NOMO-1 treated with DMSO at 0.1 percent for 48 hours (cell line): ENCODE measurements at regions not wholly inside any gene's neighbourhood (a gene's known extent, or its start where the extent isn't known, plus 50 kb on each side); places are given as distances from the start of the nearest gene placed in this dataset.

Experiments
- DNase-seq: peaks from one replicate; lab custom pipeline; 2025; ENCODE audit not compliant: unreplicated experiment; lab: John Stamatoyannopoulos, UW

DNA sequence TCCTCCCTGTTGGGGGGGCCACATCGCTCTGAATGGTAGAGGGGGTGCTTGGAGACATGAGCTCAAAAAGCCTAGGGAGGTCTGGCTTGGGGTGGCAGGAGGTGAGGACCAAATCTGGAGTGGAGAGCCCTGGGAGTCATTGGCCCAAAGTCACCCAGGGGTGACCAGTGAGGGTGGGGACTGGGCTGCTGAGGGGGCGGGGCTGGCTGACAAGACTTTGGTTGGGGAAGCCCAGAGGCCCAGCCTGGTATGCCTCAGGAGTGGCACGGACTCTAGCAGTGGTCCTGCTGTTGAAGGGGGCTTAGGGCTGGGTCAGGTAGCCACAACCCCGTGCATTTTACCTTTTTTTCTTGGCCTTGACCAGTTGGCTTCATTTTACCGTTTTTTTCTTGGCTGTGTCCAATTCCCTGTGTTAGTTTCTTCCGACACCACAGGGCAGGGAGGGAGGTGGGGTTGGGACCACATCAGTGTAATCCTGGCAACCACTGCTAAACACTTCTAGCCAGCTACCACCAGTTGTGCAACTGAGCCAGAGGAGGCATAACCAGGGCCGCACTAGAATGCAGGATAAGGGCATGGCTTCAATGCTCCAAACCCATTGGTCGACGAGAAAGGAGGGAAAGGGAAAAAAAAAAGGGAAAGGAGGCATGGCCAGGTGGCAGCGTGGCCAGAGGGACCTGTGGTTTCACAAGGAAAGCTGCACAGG lies 105.3 kb upstream of the C2CD4B start:
- no peak for DNase-seq

GRCh38 chr15:62272290-62272689 lies 107.2 kb upstream of the C2CD4B start:
- DNase-seq: no peak

DNA sequence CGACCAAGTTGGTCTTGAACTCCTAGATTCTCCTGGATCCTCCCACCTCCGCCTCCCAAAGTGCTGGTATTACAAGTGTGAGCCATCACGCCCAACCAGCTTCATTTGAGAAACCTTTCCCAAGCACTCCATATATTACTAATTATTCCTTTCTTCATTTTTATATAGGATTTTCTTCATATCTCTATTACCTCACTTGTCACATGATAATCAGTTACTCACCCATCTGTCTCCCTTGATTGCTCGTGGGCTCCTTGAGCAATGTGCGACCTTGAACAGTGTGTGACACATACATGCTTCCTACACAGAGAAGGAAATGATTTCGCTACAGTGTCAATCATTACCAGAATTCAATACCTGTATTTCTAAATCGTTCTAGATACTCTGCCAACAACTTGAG lies 110.7 kb upstream of the C2CD4B start:
- no peak for DNase-seq

DNA sequence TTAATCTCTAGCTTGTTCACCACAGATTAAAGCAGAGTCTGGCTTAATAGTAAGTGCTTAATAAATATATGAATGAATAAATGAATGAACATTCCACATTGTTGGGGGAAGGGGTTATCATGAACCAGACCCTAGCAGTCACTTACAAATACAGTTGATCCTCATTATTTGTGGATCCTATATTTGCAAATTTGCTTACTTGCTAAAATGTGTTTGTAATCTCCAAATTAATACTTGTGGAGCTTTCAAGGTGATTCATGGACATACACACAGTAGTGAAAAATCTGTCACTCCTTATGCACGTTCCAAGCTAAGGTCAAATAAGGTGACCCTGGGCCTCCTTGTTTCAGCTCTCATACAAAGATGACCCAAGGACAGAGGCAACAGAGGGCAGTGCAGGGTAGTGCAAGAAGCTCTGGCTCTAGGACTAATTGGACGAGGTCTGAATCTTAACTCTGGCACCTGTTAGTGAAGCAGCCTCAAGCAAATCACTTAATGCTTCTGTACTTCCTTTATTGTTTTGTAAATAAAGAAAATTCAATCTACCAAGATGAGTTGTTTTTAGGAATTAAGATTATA lies 112.8 kb upstream of the C2CD4B start:
- no peak for DNase-seq

GRCh38 chr15:62278534-62278933 lies 113.4 kb upstream of the C2CD4B start:
- no peak for DNase-seq

DNA sequence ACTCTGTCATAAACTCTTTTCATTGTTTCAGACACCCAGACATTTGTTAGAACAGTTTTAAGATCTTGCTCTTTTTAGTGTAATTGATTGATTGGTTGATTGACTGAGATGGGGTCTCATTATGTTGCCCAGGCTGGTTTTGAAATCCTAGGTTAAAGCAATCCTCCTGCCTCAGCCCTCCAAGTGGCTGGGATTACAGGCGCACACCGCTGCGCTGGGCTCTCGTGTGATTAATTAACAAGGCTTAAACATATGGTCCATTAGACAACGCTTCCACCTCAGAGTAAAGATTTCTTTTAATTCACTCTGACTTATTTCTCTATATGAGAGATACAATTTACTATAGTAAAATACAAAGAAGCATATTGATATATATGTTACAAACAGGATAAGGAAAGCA lies 114.0 kb upstream of the C2CD4B start:
- DNase-seq: no peak

DNA sequence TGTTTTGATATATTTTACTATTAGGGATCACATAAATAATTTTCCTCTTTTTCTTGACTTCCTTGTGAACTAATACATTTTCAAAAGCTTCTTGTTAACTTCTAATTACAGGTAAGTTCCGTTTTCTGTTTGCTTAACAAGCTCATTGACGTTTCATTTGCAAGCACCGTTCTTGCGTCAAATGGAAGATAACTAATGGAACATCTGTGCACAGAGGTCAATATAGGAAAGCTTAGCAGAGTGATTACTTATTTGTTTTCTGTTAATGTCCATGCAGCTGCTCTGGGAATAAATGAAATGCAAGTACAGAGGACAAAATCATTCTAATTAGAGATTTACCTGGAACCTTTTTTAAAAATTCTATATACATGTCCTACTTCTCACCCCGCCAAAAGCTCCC lies 115.5 kb upstream of the C2CD4B start:
- DNase-seq: no peak

DNA sequence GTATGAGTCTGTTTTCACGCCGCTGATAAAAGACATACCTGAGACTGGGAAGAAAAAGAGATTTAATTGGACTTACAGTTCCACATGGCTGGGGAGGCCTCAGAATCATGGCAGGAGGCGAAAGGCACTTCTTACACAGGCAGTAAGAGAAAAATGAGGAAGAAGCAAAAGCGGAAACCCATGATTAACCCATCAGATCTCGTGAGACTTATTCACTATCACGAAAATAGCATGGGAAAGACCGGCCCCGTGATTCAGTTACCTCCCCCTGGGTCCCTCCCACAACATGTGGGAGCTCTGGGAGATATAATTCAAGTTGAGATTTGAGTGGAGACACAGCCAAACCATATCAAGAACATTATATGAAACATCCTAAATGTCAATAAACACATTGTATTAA lies 116.7 kb upstream of the C2CD4B start:
- peak; percentile 34 for DNase-seq

- no peak for DNase-seq
Measured at GRCh38 chr15:62287066-62287857, 122.2 kb upstream of the C2CD4B start.

DNA sequence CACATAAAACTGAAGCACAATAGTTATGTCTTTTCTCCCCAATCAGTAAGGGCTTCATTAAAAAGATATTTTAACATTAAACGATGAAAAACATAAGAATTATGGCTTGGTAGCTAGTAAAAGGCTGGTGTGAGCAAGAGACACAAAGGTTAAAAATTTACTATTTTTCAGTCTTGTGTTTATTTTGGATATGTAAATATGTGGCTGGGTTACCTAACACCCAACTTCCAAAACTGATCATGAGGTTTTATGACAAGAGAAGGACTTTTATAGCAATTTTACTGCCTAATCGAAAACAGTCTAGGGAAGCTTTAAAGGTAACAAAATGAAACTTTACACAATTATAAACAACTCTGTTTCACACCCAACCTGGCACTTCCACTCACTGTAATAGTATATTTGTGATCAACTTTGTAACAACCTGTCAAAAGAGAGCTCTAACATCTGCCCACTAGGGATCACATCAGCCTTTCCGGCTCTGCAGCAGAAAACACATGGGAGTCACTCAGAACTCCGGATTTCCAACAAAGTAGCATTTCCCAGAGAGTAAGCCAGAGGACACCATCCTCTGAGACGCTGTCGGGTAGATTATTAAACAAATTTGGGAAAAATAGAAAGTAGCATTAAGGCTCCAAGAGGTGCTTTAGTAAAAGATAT lies 123.4 kb upstream of the C2CD4B start:
- no peak for DNase-seq

DNA sequence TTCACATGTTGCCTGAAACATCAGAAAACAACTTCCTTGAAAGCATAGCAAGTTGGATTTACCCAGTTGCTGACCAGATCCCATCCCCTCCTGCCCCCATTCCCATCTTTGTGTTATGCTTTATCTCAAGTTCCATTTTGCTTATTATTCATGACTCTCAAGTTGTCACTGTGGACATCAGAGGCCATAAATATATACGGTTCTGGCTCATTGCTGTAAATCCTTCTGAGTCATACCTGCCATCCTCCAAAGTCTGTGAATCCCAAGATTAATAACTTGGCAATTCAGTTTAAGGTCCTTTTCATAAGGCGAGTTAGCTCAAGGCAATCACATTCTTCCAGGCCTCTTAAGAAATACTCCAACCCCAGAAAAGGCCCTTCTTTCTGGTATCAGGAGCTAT lies 126.2 kb upstream of the C2CD4B start:
- DNase-seq: no peak

DNA sequence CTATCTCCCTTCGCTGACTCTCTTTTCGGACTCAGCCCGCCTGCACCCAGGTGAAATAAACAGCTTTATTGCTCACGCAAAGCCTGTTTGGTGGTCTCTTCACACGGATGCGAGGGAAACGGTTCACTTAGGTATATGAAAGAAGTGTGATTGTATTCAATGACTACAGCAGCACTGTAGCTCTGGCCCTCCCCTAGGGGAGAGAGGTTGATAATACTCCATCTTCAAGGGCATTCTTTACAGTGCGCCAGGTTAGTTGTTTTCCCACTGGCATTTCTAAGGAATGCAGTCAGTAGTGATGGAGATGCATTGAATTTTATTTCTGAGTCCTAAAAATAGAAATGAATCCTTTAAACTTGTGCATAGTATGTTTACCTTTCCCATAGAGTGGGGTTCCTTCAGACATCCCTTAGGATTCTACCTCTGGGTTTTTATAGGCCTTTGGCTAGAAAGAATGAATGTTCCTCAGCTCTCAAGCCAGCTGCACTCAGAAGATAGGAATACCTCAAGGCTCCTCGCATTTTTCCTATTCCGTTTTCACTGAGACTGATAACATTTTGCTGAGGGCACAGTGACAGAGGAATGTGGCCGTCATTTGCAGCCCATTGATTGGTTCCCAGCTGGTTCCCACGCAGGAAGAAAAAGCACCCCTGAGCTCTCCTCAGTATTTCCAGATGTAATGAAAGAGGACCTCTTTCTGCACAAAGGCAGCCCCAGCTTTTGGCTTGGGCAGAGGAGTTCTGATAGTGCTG lies 131.8 kb upstream of the C2CD4B start:
- DNase-seq: no peak

DNA sequence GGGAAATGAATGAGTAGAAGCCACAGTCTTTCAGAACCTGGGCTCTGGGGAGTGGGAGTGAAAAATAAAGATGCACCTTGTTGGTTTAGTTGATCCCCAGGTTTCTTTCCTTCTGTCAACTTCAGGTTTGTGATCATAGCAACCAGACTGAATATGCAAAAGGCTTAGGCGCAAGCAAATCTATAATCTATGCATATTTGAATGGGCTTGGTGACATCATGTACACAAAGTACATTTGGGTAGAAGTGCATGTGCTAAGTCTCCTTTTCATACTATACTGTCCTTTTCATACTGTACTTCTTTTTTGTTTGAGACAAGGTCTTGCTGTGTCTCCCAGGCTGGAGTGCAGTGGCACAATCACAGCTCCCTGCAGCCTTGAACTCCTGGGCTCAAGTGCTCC lies 132.4 kb upstream of the C2CD4B start:
- DNase-seq: no peak

DNA sequence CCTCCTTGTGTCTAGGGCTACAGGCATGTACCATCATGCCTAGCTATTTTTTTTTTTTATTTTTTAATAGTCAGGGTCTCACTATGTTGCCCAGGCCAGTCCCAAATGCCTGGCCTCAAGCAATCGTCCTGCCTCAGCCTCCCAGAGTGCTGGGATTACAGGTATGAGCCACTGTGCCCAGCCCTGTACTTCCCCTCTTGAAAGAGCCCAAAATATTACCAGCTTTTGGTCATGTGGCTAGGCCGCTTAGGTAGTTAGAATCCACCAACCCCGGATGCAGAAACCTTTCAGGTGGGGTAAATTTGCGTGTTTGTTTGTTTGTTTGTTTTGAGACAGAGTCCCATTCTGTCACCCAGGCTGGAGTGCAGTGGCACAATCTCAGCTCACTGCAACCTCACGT lies 132.8 kb upstream of the C2CD4B start:
- no peak for DNase-seq

- no peak for DNase-seq
Measured at GRCh38 chr15:62298811-62299210, 133.7 kb upstream of the C2CD4B start.

DNA sequence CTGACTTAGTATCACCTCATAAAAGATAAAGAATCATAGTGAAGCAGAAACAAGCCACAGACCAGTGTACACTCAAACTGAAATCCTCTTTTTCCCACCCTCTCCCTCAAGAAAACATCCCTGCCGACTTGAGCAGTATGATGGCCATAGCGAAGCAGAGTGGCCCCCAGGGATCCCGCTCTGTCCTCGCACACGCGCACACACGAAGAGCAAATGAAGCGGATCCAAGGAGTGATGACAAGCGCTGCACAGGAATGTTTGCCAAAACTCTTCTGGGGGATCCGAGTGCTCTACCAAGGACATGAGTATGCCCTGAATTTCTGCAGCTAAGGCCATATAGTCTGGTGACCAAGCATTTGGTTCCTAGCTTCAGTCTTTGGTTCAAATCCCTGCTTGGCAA lies 134.5 kb upstream of the C2CD4B start:
- no peak for DNase-seq

GRCh38 chr15:62301993-62302675 lies 137.0 kb upstream of the C2CD4B start:
- no peak for DNase-seq

DNA sequence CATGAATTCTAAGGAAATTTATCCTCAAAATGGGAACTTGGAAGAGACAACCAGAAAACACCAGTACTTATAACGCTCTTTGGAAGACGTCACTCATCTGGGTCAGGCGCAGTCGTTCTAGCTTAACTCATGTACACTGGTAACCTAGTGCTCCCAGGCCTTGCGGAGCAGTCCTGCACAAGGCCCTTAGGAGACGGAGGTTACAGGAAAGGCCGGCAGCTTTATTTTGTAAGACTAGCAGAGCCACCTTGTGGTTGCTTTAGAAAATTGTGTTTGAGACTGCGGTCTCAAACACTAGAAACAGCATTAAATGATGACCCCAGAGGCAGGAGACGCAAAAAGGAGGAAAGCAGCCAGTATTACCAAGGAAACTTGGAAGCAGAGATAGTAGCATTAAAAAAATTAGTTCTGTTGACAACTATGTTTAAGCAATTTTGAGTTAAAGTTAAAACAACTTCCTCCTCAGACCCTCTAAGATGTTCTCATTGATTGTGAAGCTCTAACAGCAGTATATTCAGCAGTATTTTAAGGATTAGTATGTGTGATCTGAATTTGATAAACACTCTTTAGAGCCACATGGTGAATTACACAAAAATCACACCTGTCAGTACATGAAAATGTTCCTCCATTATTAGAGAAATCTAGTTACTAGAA lies 141.9 kb upstream of the C2CD4B start:
- DNase-seq: peak; percentile 78

DNA sequence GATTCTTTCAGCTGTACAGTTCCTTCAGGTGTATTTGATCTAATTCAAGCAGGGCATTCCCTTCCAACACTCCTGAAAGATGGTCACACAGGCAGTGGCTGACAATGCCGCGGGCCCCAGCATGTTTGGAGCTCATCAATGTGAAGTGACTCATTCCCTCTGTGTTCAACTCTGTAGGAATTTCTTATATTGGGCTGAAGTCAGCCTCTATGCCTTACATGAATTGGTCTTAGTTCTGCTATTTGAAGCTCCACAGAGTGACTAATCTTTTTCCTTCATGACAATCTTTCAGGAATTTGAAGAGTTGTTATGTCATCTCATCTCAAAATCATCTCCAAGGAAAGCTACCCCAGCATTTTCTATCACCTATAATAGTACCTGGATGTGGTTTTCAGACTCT lies 142.5 kb upstream of the C2CD4B start:
- no peak for DNase-seq
